Bronchial epithelial cell (primary cell): ENCODE measurements at regions not wholly inside any gene's neighbourhood (a gene's known extent, or its start where the extent isn't known, plus 50 kb on each side); places are given as distances from the start of the nearest gene placed in this dataset.
"Not testable (repeated sequence)": the region's sequence is repeated elsewhere in the genome, so short reads cannot be mapped to it uniquely, and the experiment has no call there.

Source experiments
- DNase-seq: peaks from one replicate; pipeline ENCODE4 v3.0.0-alpha.2; 2010; ENCODE audit warnings: low read depth
- FAIRE-seq: peaks from 2 replicates; lab custom pipeline; 2011; peaks lifted over from hg19 to GRCh38; lab: Jason Lieb, UNC
- H3K27me3 ChIP-seq: 2 replicates; pipeline ENCODE4 v1.5.1; 2011; ENCODE audit warnings: low read length; ENCODE audit not compliant: control insufficient read depth, insufficient read depth
- H3K36me3 ChIP-seq: 2 replicates; pipeline ENCODE4 v1.5.1; 2011; ENCODE audit warnings: low read length; ENCODE audit not compliant: control insufficient read depth, insufficient read depth
- H3K4me3 ChIP-seq: 2 replicates; pipeline ENCODE4 v1.5.1; 2011; ENCODE audit warnings: mild to moderate bottlenecking, low read depth, low read length, control low read depth
- CTCF ChIP-seq: IDR thresholded peaks from 2 replicates; pipeline ENCODE4 v1.5.1; 2011; ENCODE audit warnings: mild to moderate bottlenecking, moderate library complexity, low read length, control low read depth, inconsistent platforms; ENCODE audit not compliant: insufficient read depth, severe bottlenecking

GRCh38 chr9:19629488-19629887 is 159.3 kb downstream of the SLC24A2 start:
- Histone ChIP-seq H3K4me3 (no peak overlapping the region), H3K27me3 (no peaks in the 10 kb centered on the region), H3K36me3 (no peaks in the 10 kb centered on the region)
- FAIRE-seq (no peak), DNase-seq (no peak)
- no peak for TF ChIP-seq CTCF

GRCh38 chr9:19625426-19625825 is 163.4 kb downstream of the SLC24A2 start:
- not testable (repeated sequence) for FAIRE-seq, H3K27me3 ChIP-seq, H3K4me3 ChIP-seq, H3K36me3 ChIP-seq, DNase-seq

GRCh38 chr9:19624519-19624918 is 164.3 kb downstream of the SLC24A2 start:
- no peaks in the 10 kb centered on the region for H3K27me3 ChIP-seq
- DNase-seq: no peak
- FAIRE-seq: no peak
- H3K4me3 ChIP-seq: no peak overlapping the region
- H3K36me3 ChIP-seq: no peaks in the 10 kb centered on the region
- no peak for TF ChIP-seq CTCF

GRCh38 chr9:19623941-19624340 is 164.9 kb downstream of the SLC24A2 start:
- H3K27me3 ChIP-seq: no peaks in the 10 kb centered on the region
- no peak overlapping the region for H3K4me3 ChIP-seq
- no peak for DNase-seq
- no peak for TF ChIP-seq CTCF
- no peaks in the 10 kb centered on the region for H3K36me3 ChIP-seq
- FAIRE-seq: no peak

GRCh38 chr9:19620326-19620725 is 168.5 kb downstream of the SLC24A2 start:
- FAIRE-seq: no peak
- no peaks in the 10 kb centered on the region for H3K36me3 ChIP-seq
- no peak overlapping the region for H3K4me3 ChIP-seq
- no peak for DNase-seq
- no peaks in the 10 kb centered on the region for H3K27me3 ChIP-seq
- no peak for TF ChIP-seq CTCF

- Histone ChIP-seq H3K27me3 (no peaks in the 10 kb centered on the region), H3K36me3 (no peaks in the 10 kb centered on the region), H3K4me3 (no peak overlapping the region)
- DNase-seq (no peak), FAIRE-seq (peak; percentile 60)
- no peak for TF ChIP-seq CTCF
Observed at GRCh38 chr9:19619221-19619620, 169.6 kb downstream of the SLC24A2 start.
